ENCODE measurements at regions not wholly inside any gene's neighbourhood (a gene's known extent, or its start where the extent isn't known, plus 50 kb on each side); places are given as distances from the start of the nearest gene placed in this dataset.

- no peak for TF ChIP-seq CTCF (IDR thresholded peaks at IDR 0.05)
- no peak for TF ChIP-seq POLR2AphosphoS5 (IDR thresholded peaks at IDR 0.05; ENCODE audit: low read depth, low read length)
Observed at GRCh38 chr4:28388471-28388870, 1527.8 kb downstream of the STIM2 start.

All from Panc1 (cell line).